NCI-H2196 (cell line): ENCODE measurements at regions not wholly inside any gene's neighbourhood (a gene's known extent, or its start where the extent isn't known, plus 50 kb on each side); places are given as distances from the start of the nearest gene placed in this dataset.

ENCODE experiments used
- DNase-seq: peaks from one replicate; lab custom pipeline; 2025; ENCODE audit not compliant: unreplicated experiment; lab: John Stamatoyannopoulos, UW

DNA sequence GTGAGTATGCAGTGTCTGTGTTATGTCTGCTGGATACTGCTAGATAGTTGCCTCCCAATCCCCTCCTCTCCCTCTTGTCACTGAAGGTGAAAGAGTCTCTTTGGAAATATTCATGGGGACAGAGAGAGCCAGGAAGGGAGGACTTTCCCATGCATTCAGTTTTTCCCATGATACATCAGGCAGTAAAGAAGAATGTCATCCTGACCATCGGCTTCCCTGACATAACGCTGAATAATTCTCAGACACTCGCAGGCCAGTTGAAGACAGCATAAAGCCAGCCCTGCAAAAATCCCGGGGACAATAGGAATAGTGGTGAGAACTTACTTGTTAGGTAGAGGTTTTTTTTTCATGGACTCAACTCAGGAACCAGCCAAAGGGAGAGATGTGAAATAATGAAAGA is 58.1 kb downstream of the KLF4 start:
- DNase-seq = no peak

DNA sequence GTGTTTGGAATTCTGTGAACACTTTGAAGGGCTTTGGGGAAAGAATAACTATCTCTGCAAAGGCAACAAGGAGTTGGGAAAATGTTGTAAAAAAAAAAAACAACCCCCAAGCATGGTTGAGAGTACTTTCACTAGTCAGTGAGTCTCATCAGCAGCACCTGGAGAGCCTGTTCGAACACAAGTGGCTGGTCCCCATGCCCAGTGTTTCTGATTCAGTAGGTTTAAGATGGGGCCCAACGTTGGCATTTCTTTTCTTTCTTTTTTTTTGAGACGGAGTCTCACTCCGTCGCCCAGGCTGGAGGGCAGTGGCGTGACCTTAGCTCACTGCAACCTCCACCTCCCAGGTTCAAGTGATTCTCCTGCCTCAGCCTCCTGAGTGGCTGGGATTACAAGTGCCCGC is 59.5 kb downstream of the KLF4 start:
- DNase-seq = no peak

DNA sequence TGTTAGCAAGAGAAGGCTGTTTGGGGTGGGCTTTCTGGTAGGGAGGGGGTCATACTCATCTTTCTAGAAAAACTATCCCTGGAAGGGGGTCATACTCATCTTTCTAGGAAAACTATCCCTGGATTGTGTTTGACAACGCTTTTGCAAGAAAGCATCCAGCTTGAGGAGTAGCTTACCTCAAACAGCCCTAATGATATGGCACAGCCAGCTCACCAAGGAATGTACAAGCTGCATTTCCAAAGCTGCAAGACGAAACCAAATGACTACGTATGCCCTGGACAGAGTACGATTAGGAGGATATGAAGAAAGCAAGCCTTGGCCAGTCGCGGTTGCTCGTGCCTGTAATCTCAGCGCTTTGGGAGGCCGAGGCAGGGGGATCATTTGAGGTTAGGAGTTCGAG is 63.4 kb downstream of the KLF4 start:
- no peak for DNase-seq

GRCh38 chr9:107425101-107426025 is 64.2 kb downstream of the KLF4 start:
- DNase-seq = no peak

DNA sequence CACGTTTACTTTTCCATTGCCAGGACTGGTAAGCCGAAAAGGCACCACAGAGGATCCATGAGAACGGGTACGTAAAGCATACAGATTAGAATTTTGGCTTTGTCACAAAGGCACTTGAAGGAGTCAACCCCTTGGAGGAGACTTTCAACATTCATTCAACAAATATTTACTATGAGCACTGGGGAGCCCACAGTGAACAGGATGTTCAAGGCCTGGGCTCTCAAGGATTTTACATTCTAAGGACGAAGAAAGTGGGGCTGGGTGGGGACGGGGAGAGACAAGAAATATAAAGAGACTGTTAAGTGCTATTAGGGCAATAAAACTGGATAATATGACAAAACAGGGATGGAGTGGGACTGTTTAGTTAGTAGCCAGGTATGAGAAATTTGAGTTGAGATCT is 66.0 kb downstream of the KLF4 start:
- DNase-seq = no peak

DNA sequence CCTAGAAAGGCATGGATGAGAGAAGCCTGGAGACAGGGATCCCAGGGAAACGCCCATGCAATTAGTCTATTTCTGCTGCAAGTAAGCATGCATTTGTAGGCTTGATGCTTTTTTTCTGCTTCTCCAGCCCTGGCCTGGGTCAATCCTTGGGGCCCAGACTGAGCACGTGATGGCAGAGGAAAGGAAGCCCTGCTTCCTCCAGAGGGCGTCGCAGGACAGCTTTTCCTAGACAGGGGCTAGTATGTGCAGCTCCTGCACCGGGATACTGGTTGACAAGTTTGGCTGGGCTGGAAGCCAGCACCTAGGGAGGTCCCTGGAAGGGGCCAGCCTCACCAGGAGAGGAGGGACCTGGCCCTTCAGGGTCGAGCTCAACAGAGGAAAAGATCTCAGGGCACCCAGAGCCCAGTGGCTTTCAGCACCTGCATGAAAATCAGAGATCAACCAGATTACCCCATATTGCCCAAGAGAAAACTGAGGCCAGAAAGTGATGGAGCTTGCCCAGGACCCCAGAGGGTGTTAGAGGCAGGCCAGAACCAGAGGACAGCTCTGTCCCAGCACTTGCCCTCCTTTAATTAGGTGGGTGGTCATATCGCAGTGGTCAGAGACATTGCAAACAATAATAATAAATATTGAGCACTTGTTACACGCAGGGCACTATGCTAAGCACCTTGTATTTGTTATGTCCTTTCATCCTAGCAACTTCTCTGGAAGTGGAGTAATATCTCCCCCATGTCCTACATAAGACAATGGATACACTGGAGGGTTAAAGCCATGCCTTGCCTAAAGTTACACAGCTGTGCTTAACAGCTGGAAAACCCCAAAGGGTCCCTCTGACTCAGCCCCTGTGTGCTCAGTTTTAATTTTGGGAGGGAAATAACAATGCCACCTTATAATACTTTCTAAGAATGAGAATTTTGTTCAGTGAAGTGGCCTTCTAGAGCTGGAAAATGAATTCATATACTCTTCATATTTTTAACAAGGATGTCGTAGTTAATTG is 67.1 kb downstream of the KLF4 start:
- DNase-seq = peak; percentile 76

DNA sequence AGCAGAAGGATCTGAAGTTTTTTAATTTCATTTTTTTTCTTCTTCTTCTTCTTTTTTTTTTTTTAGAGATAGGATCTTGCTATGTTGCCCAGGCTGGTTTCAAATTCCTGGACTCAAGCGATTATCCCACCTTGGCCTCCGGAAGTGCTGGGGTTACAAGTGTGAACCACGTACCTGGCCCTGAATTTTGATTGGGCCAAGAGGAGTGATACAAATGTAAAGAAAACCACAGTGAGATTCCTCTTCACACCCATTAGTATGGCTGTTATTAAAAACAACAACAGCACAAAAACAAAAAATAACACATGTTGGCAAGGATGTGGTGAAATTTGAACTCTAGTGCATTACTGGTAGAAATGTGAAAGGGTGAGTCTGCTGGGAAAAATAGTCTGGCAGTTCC is 79.1 kb downstream of the KLF4 start:
- DNase-seq = no peak

- no peak for DNase-seq
Observed at GRCh38 chr9:107409581-107410389, 79.8 kb downstream of the KLF4 start.

DNA sequence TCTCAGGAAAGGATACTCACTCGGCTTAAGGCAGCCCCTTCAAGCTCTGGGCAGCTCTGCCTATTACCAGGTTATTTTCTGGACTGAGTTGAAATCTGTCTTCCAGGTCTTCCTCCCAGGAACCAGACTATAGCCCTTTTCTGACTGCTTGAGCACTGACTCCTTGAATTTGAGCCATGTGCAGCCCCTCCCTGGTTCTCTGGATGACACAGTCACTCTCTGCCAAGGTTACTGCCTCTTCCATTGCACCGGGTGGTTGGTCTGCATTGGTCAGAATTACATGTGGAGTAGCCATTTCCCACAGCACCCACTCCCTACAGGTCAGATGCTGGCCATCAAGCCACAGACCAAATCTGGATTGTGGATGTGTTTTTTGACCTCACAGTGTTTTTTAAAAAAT is 81.9 kb downstream of the KLF4 start:
- DNase-seq = no peak

GRCh38 chr9:107405511-107405910 is 84.1 kb downstream of the KLF4 start:
- no peak for DNase-seq

GRCh38 chr9:107404736-107405135 is 84.8 kb downstream of the KLF4 start:
- DNase-seq = no peak

DNA sequence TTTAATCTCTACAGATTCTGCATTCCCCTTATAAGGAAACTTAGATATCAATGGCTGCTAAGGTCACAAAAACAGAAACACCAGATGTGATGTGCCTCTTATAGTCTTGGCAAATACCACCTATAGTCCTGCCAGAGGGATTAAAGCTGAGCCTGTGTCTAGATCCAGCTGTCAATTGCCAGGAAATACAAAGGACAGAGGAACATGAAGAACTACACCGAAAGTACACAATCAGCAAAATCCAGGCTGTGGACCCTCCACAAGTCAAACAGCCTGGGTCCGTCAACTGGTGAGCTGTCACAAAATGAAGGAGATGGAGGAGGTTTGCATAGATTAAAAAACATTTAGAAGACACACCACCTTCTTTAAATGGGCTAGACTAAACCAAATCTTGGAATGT is 85.4 kb downstream of the KLF4 start:
- no peak for DNase-seq

DNA sequence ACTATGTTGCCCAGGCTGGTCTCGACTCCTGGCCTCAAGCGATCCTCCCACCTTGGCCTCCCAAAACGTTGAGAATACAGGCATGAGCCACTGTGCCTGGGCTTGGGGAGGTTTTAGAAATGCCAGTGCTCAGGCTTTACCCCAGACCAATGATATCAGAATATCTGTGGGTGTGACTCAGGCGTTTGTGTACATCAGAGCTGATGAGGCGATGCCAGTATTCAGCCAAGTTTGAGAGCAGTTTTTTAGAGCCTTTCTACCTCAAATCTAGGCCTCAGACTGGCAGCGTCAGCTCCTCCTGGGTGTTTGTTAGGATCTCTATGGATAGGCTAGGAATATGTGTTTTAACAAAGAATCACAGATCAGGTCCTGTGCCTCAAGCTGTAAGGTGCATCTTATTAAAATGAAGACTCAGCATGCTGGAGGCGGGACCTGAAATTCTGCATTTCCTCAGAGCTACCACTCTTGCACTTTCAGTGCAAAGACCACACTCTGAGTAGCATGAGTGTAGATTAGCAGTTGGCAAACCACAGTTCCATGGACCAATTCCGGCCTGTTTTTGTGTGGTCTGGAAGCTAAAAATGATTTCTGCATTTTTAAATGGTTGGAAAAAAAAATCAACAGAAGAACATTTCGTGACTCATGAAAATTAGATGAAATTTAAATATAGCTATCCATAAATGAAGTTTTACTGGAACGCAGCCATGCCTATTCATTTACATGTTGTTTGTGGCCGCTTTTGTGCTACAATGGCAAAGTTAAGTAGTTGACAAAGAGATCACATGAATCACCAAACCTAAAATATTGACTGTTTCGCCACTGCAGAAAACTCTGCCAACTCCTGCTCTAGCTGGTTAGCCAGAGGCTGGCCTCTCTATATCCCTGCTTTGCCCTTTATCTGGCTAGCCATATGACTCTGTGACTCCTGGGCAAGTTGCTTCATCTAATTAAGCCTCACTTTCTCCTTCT is 92.2 kb downstream of the KLF4 start:
- no peak for DNase-seq

GRCh38 chr9:107394264-107394663 is 95.3 kb downstream of the KLF4 start:
- DNase-seq = no peak

DNA sequence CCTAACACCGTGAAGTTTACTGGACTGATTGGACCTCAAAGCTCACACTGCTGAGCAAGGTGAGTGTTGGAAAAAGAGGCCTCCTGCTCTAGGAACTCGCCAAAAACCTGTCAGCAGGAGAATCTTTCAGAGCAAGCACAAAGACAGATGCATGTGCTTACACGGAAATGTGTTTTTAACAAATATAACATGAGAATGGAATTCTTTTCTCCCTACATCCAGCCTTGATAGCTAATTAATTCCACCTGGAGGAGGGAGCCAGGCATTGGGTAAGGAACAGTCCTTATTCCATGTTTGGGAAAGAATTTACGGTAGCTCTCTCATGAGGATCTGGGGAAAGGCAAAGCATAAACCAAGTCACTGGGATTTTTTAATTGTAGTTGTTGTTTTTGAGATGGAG is 98.8 kb downstream of the KLF4 start:
- DNase-seq = no peak

DNA sequence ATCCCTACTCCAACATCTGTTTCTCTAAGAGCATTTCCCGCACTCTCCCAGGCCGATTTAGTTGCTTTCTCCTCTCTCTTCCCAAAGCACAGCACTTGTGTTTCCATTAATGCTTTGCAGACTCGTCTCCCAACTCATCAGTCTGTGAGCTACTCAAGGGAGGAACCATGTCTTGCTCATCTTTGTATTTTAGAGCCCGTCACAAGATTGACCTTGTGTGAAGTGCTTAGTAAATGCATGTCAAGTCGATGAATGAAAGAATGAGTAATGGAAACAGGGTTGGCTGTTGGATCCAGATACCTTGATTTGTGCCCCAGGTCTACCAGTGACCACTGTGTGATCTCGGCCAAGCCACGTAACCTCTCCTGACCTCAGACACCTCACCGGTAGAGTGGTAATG is 99.3 kb downstream of the KLF4 start:
- DNase-seq = no peak

DNA sequence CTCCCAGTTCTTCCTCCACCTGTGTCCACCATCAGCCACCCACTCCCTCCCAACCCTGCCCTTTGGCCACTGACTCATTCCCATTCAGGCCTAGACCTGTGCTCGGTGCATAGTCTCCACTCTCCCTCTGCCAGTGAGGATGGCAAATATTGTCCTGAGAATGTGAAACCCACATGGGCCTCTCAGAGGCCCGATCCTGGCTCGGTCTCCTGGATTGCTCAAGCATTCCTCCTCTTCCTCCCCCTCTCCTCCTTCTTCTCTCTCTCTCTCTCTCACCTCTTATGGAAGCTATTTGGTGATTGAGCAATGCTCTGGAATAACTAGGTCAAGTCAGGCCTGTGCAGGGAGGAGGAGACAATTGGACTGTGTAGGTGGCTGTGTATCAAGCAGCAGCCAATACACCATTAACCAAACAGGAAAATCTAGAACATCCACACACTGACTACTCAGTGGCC is 99.9 kb downstream of the KLF4 start:
- no peak for DNase-seq

- no peak for DNase-seq
Observed at GRCh38 chr9:107388890-107389289, 100.7 kb downstream of the KLF4 start.

GRCh38 chr9:107387409-107387808 is 102.2 kb downstream of the KLF4 start:
- no peak for DNase-seq

- no peak for DNase-seq
Observed at GRCh38 chr9:107386396-107386795, 103.2 kb downstream of the KLF4 start.
